HepG2 (cell line): ENCODE measurements at regions not wholly inside any gene's neighbourhood (a gene's known extent, or its start where the extent isn't known, plus 50 kb on each side); places are given as distances from the start of the nearest gene placed in this dataset.
"Not testable (repeated sequence)": the region's sequence is repeated elsewhere in the genome, so short reads cannot be mapped to it uniquely, and the experiment has no call there.

Experiments used
- ATAC-seq: fragments of 200-7000 bp; cut with Tn5 transposase; 3 replicates; pipeline ENCODE4 v1.9.1; 2020; ENCODE audit warnings: mild to moderate bottlenecking, moderate library complexity
- BruUV-seq: library from RNA; stranded (reverse); fragments of 400-500 nt; replicated peaks from 2 replicates; lab custom pipeline; 2021; lab: Mats Ljungman, UMichigan
- CTCF ChIA-PET: fragments of 300-600 bp; formaldehyde crosslinking; extraction: SDS; loops from one replicate; lab custom pipeline; 2021; ENCODE audit warnings: low total read pairs, inconsistent platforms, low intra/inter-chr PET ratio; lab: Yijun Ruan, JAX
- POLR2A ChIA-PET: fragments of 350-600 bp; sonication (Branson Sonifier 250); formaldehyde crosslinking; loops from one replicate; lab custom pipeline; 2020; ENCODE audit warnings: antibody characterized with exemption, inconsistent platforms; lab: Yijun Ruan, JAX
- DNase-seq: peaks from one replicate; pipeline ENCODE4 v3.0.0-alpha.2; 2015; ENCODE audit warnings: low spot score
- FAIRE-seq: peaks from 3 replicates; lab custom pipeline; 2011; peaks lifted over from hg19 to GRCh38; lab: Jason Lieb, UNC
- H2AFZ ChIP-seq: one replicate; pipeline ENCODE4 v1.6.1; 2011; ENCODE audit warnings: low read length, inconsistent platforms
- H3K27ac ChIP-seq: fragments of 300-600 bp; 3 replicates; pipeline ENCODE4 v1.8.0; 2011; ENCODE audit warnings: mixed run types, mild to moderate bottlenecking, mixed read lengths, low read length, inconsistent platforms; ENCODE audit not compliant: insufficient read depth; ENCODE audit errors: extremely low read length
- H3K27me3 ChIP-seq, 2 experiments: fragments of 200-600 bp in 1 of 2; 2 replicates in 1 of 2; 3 replicates in 1 of 2; pipeline versions ENCODE4 v1.6.0 to v1.8.0; 2011; ENCODE audit warnings: low read length in 2 of 2, mild to moderate bottlenecking in 2 of 2, moderate library complexity in 2 of 2, inconsistent platforms in 1 of 2; ENCODE audit not compliant: insufficient read depth in 2 of 2, control insufficient read depth in 1 of 2
- H3K36me3 ChIP-seq, 2 experiments: fragments of 200-600 bp in 1 of 2; replicated peaks in 1 of 2; 2 replicates in 1 of 2; 3 replicates in 1 of 2; pipeline versions ENCODE4 v1.5.1 to v1.8.0; 2011; ENCODE audit warnings: low read length in 2 of 2, inconsistent platforms in 1 of 2; ENCODE audit not compliant: insufficient read depth in 2 of 2, control insufficient read depth in 1 of 2
- H3K4me1 ChIP-seq: 2 replicates; pipeline ENCODE4 v1.5.1; 2012; ENCODE audit warnings: low read length, inconsistent platforms; ENCODE audit not compliant: insufficient read depth
- H3K4me2 ChIP-seq: 2 replicates; pipeline ENCODE4 v1.6.0; 2011; ENCODE audit warnings: low read depth, low read length, inconsistent platforms
- H3K4me3 ChIP-seq, 3 experiments: fragments of 200-600 bp in 1 of 3; sonication (generic), shearing (Covaris generic) in 1 of 3; replicated peaks in 1 of 3; 2 replicates each; pipeline ENCODE4 v1.5.1; 2011 to 2016; ENCODE audit warnings: low read length in 3 of 3, inconsistent platforms in 2 of 3, low read depth in 2 of 3, mild to moderate bottlenecking in 2 of 3, control low read depth in 1 of 3, mixed read lengths in 1 of 3; ENCODE audit not compliant: insufficient read depth in 1 of 3
- H3K79me2 ChIP-seq: one replicate; pipeline ENCODE4 v1.6.1; 2011; ENCODE audit warnings: low read length, inconsistent platforms; ENCODE audit not compliant: insufficient read depth
- H3K9ac ChIP-seq: 2 replicates; pipeline ENCODE4 v1.6.0; 2011; ENCODE audit warnings: mild to moderate bottlenecking, low read depth, low read length, inconsistent platforms; ENCODE audit not compliant: insufficient read depth
- H3K9me3 ChIP-seq: 2 replicates; pipeline ENCODE4 v1.5.1; 2012; ENCODE audit warnings: mild to moderate bottlenecking, low read length
- H4K20me1 ChIP-seq: 2 replicates; pipeline ENCODE4 v1.6.0; 2011; ENCODE audit warnings: inconsistent platforms, mild to moderate bottlenecking, low read length, moderate library complexity; ENCODE audit not compliant: insufficient read depth
- MAFF ChIP-seq: IDR thresholded peaks from 2 replicates; pipeline ENCODE4 v1.6.1; 2011; ENCODE audit warnings: low read depth, low read length, improper control_type of control experiment
- MAFK ChIP-seq, 2 experiments: IDR thresholded peaks in 1 of 2; conservative IDR thresholded peaks in 1 of 2; 2 replicates each; pipeline ENCODE4 v1.6.1; 2011; ENCODE audit warnings: improper control_type of control experiment in 2 of 2, low read length in 2 of 2
- MEIS2 ChIP-seq: sonication (generic); formaldehyde crosslinking; IDR thresholded peaks from 2 replicates; pipeline ENCODE4 v1.9.0; 2021; ENCODE audit warnings: mild to moderate bottlenecking, missing genetic modification reagents
- NFIC ChIP-seq: IDR thresholded peaks from 2 replicates; pipeline ENCODE4 v1.6.1; 2012; ENCODE audit warnings: mild to moderate bottlenecking, low read length, inconsistent platforms
- PBX2 ChIP-seq: IDR thresholded peaks from 2 replicates; pipeline ENCODE4 v1.6.1; 2016; ENCODE audit warnings: control low read depth
- REXO4 ChIP-seq: sonication (generic); formaldehyde crosslinking; IDR thresholded peaks from 2 replicates; pipeline ENCODE4 v1.8.0; 2022; ENCODE audit warnings: missing genetic modification reagents, mild to moderate bottlenecking, borderline replicate concordance
- XBP1 ChIP-seq: sonication (generic); formaldehyde crosslinking; IDR thresholded peaks from 2 replicates; pipeline ENCODE4 v1.5.0; 2020; ENCODE audit warnings: missing genetic modification reagents
- ZFX ChIP-seq: sonication (generic); formaldehyde crosslinking; IDR thresholded peaks from 2 replicates; pipeline ENCODE4 v1.4.0; 2020; ENCODE audit warnings: mild to moderate bottlenecking, low read depth, missing genetic modification reagents, moderate library complexity
- ZHX2 ChIP-seq, 2 experiments: sonication (generic) in 1 of 2; formaldehyde crosslinking in 1 of 2; IDR thresholded peaks; 2 replicates each; pipeline versions ENCODE4 v1.6.1 to v1.9.0; 2014 to 2022; ENCODE audit warnings: antibody characterized with exemption in 1 of 2, borderline replicate concordance in 1 of 2, inconsistent platforms in 1 of 2, low read depth in 1 of 2, missing genetic modification reagents in 1 of 2
- ZNF616 ChIP-seq: sonication (generic); formaldehyde crosslinking; IDR thresholded peaks from 2 replicates; pipeline ENCODE4 v1.5.0; 2020; ENCODE audit warnings: low read depth, mild to moderate bottlenecking, missing genetic modification reagents
- ZNF780A ChIP-seq: sonication (generic); formaldehyde crosslinking; IDR thresholded peaks from 2 replicates; pipeline ENCODE4 v1.8.0; 2022; ENCODE audit warnings: mild to moderate bottlenecking, missing genetic modification reagents, moderate library complexity
- ZSCAN9 ChIP-seq: IDR thresholded peaks from 2 replicates; pipeline ENCODE4 v1.6.1; 2016; ENCODE audit warnings: borderline replicate concordance
- WGBS: methylation state at CpG from one replicate; pipeline ENCODE4 v1.1.6; 2017; ENCODE audit warnings: low lambda C conversion rate; 5-methylcytosine and 5-hydroxymethylcytosine counted together
- in situ Hi-C: cut with HindIII; loops from 2 replicates; pipeline ENCODE4 v1.10.0; 2017; ENCODE audit warnings: low pct_unique_long_range_greater_than_20kb; ENCODE audit not compliant: extremely low pct_ligation_motif_present
- intact Hi-C: fragments of 100-400 bp; cut with micrococcal nuclease; formaldehyde crosslinking; loops from one replicate; pipeline ENCODE4 v1.10.0; 2022; ENCODE audit not compliant: unreplicated experiment

GRCh38 chrX:3531435-3531834 lies 182.0 kb downstream of the PRKX start:
- H3K79me2 ChIP-seq, H3K9me3 ChIP-seq, ATAC-seq, H3K4me3 ChIP-seq, H2AFZ ChIP-seq, H3K9ac ChIP-seq, in situ Hi-C loops, H3K36me3 ChIP-seq, intact Hi-C loops, H3K4me2 ChIP-seq, H3K4me1 ChIP-seq, POLR2A ChIA-PET, H3K27me3 ChIP-seq, DNase-seq, H3K27ac ChIP-seq, CTCF ChIA-PET, H4K20me1 ChIP-seq, BruUV-seq: not testable (repeated sequence)
- peak; percentile 52; the same call in 1 of the 2 replicates for TF ChIP-seq MAFF
- TF ChIP-seq MAFK (conservative IDR thresholded peaks at IDR 0.05 in 1 of 2, IDR thresholded peaks at IDR 0.05 in 1 of 2; ENCODE audit: low read length in 2 of 2): peak in 1 of 2 experiments; percentile 73; a peak in 3 of 4 replicates
- FAIRE-seq: peak; percentile 26
- 0% methylated on average over 2 of the region's 3 CpGs for WGBS

- no TSS peak for BruUV-seq
- in situ Hi-C loops: no loop called here
- FAIRE-seq: no peak
- TF ChIP-seq ZNF616 (no peak), ZFX (CRISPR knock-in tag) (no peak), PBX2 (CRISPR knock-in tag) (no peak), ZHX2 (IDR thresholded peaks at IDR 0.05; ENCODE audit: low read depth) (no peak), ZHX2 (CRISPR knock-in tag; IDR thresholded peaks at IDR 0.05; ENCODE audit: borderline replicate concordance) (no peak), MEIS2 (CRISPR knock-in tag) (no peak), ZSCAN9 (CRISPR knock-in tag) (no peak), XBP1 (CRISPR knock-in tag) (no peak), ZNF780A (no peak), REXO4 (CRISPR knock-in tag) (no peak), NFIC (no peak)
These were observed 183.1 kb upstream of the MXRA5 start for GRCh38 chrX:3529466-3530010.

More at GRCh38 chrX:3529466-3530010, 183.1 kb upstream of the MXRA5 start:
- ChIA-PET POLR2A (no interaction called here), CTCF (no interaction called here)
- no peak overlapping the region for H3K4me3 ChIP-seq
- H3K4me1 ChIP-seq: no peaks in the 10 kb centered on the region
- H3K27me3 ChIP-seq: no peaks in the 10 kb centered on the region
- no peaks in the 10 kb centered on the region for H3K9me3 ChIP-seq
- H3K79me2 ChIP-seq: no peaks in the 10 kb centered on the region
- H3K27ac ChIP-seq: no peak overlapping the region
- DNase-seq: no peak
- WGBS: 2% methylated on average over 3 of the region's 5 CpGs
- ATAC-seq: no peak
- intact Hi-C loops: no loop called here
- H2AFZ ChIP-seq: no peak overlapping the region
- no peak overlapping the region for H3K9ac ChIP-seq
- no peaks in the 10 kb centered on the region for H3K36me3 ChIP-seq
- no peak overlapping the region for H3K4me2 ChIP-seq
- no peaks in the 10 kb centered on the region for H4K20me1 ChIP-seq
